Activated CD4-positive, alpha-beta T cell treated with anti-CD3 and anti-CD28 coated beads for 24 hours (primary cell): ENCODE measurements at regions not wholly inside any gene's neighbourhood (a gene's known extent, or its start where the extent isn't known, plus 50 kb on each side); places are given as distances from the start of the nearest gene placed in this dataset.

Experiments
- DNase-seq, 2 donors: peaks; one replicate each; pipeline ENCODE4 v3.0.0-alpha.2; 2020; ENCODE audit warnings: low read depth in 2 of 2

GRCh38 chr13:70390064-70390463 is 281.8 kb upstream of the KLHL1 start:
- DNase-seq = no peak

GRCh38 chr13:70388935-70389334 is 280.7 kb upstream of the KLHL1 start:
- DNase-seq = no peak

GRCh38 chr13:70386919-70387318 is 278.7 kb upstream of the KLHL1 start:
- no peak for DNase-seq

- DNase-seq = no peak
These were observed 277.6 kb upstream of the KLHL1 start for GRCh38 chr13:70385852-70386251.

- DNase-seq = no peak
These were observed 275.9 kb upstream of the KLHL1 start for GRCh38 chr13:70384156-70384555.

GRCh38 chr13:70380809-70381208 is 272.6 kb upstream of the KLHL1 start:
- no peak for DNase-seq

GRCh38 chr13:70375718-70376117 is 267.5 kb upstream of the KLHL1 start:
- DNase-seq = no peak

- DNase-seq = no peak
These were observed 262.7 kb upstream of the KLHL1 start for GRCh38 chr13:70370924-70371323.

GRCh38 chr13:70366720-70367119 is 258.5 kb upstream of the KLHL1 start:
- DNase-seq = no peak

- DNase-seq = no peak
These were observed 255.7 kb upstream of the KLHL1 start for GRCh38 chr13:70363991-70364390.

GRCh38 chr13:70362820-70363570 is 254.7 kb upstream of the KLHL1 start:
- DNase-seq = no peak

- no peak for DNase-seq
These were observed 248.8 kb upstream of the KLHL1 start for GRCh38 chr13:70357031-70357430.

- no peak for DNase-seq
These were observed 244.8 kb upstream of the KLHL1 start for GRCh38 chr13:70353096-70353495.

- no peak for DNase-seq
These were observed 239.8 kb upstream of the KLHL1 start for GRCh38 chr13:70347947-70348620.

GRCh38 chr13:70339738-70340137 is 231.5 kb upstream of the KLHL1 start:
- DNase-seq = no peak

- DNase-seq = no peak
These were observed 230.4 kb upstream of the KLHL1 start for GRCh38 chr13:70338609-70339008.

GRCh38 chr13:70336866-70337265 is 228.6 kb upstream of the KLHL1 start:
- DNase-seq = no peak

- DNase-seq = no peak
These were observed 225.5 kb upstream of the KLHL1 start for GRCh38 chr13:70333752-70334151.

GRCh38 chr13:70330697-70331361 is 222.6 kb upstream of the KLHL1 start:
- DNase-seq = no peak

- no peak for DNase-seq
These were observed 216.3 kb upstream of the KLHL1 start for GRCh38 chr13:70324519-70324918.

GRCh38 chr13:70311191-70311590 is 202.9 kb upstream of the KLHL1 start:
- DNase-seq = no peak

GRCh38 chr13:70310396-70311119 is 202.3 kb upstream of the KLHL1 start:
- DNase-seq = no peak
